ENCODE measurements at regions not wholly inside any gene's neighbourhood (a gene's known extent, or its start where the extent isn't known, plus 50 kb on each side); places are given as distances from the start of the nearest gene placed in this dataset.

GRCh38 chr2:164024396-164024795 is 288.6 kb upstream of the FIGN start (continued):
- no peak for TF ChIP-seq CHD7 (IDR thresholded peaks at IDR 0.05; ENCODE audit: insufficient replicate concordance, low read length)
- TF ChIP-seq BCL11A (IDR thresholded peaks at IDR 0.05; ENCODE audit: low read depth in 2 of 2, low read length in 2 of 2): no peak
- no peak for TF ChIP-seq SIX5 (IDR thresholded peaks at IDR 0.05; ENCODE audit: low read depth, low read length)
- no peak for TF ChIP-seq TEAD4 (IDR thresholded peaks at IDR 0.05; ENCODE audit: low read depth, low read length)
- no peak for TF ChIP-seq YY1 (IDR thresholded peaks at IDR 0.05; ENCODE audit: low read depth, low read length)
- TF ChIP-seq BRCA1 (IDR thresholded peaks at IDR 0.05; ENCODE audit: low read depth, low read length): no peak
- no peak for TF ChIP-seq GTF2F1 (IDR thresholded peaks at IDR 0.05; ENCODE audit: borderline replicate concordance, low read depth, low read length)
- no peak for TF ChIP-seq CHD1 (IDR thresholded peaks at IDR 0.05; ENCODE audit: low read depth, low read length)

All from H1 (cell line).